Activated effector memory CD4-positive, alpha-beta T cell treated with anti-CD3 and anti-CD28 coated beads, Interleukin-2, amount 50 U/mL, for 16 hours (primary cell): ENCODE measurements at regions not wholly inside any gene's neighbourhood (a gene's known extent, or its start where the extent isn't known, plus 50 kb on each side); places are given as distances from the start of the nearest gene placed in this dataset.

Source experiments
- DNase-seq: peaks from one replicate; pipeline ENCODE4 v3.0.0-alpha.2; 2020

- no peak for DNase-seq
Measured at GRCh38 chr3:27589795-27590194, 105.6 kb upstream of the SLC4A7 start.

GRCh38 chr3:27585429-27585828 lies 101.2 kb upstream of the SLC4A7 start:
- no peak for DNase-seq

GRCh38 chr3:27584874-27585273 lies 100.7 kb upstream of the SLC4A7 start:
- no peak for DNase-seq

- no peak for DNase-seq
Measured at GRCh38 chr3:27581852-27582251, 97.7 kb upstream of the SLC4A7 start.

GRCh38 chr3:27578032-27578431 lies 93.8 kb upstream of the SLC4A7 start:
- no peak for DNase-seq

- DNase-seq, result no peak
Measured at GRCh38 chr3:27577504-27577903, 93.3 kb upstream of the SLC4A7 start.

- DNase-seq, result no peak
Measured at GRCh38 chr3:27576171-27576570, 92.0 kb upstream of the SLC4A7 start.

GRCh38 chr3:27575499-27575898 lies 91.3 kb upstream of the SLC4A7 start:
- no peak for DNase-seq

- DNase-seq, result no peak
Measured at GRCh38 chr3:27574438-27574795, 90.2 kb upstream of the SLC4A7 start.

- DNase-seq, result no peak
Measured at GRCh38 chr3:27573780-27574437, 89.7 kb upstream of the SLC4A7 start.

- DNase-seq, result no peak
Measured at GRCh38 chr3:27573138-27573537, 89.0 kb upstream of the SLC4A7 start.

GRCh38 chr3:27571345-27571744 lies 87.2 kb upstream of the SLC4A7 start:
- no peak for DNase-seq

- no peak for DNase-seq
Measured at GRCh38 chr3:27570421-27571106, 86.4 kb upstream of the SLC4A7 start.

GRCh38 chr3:27568393-27568792 lies 84.2 kb upstream of the SLC4A7 start:
- DNase-seq, result no peak

- no peak for DNase-seq
Measured at GRCh38 chr3:27567251-27567650, 83.1 kb upstream of the SLC4A7 start.

GRCh38 chr3:27565201-27565852 lies 81.1 kb upstream of the SLC4A7 start:
- no peak for DNase-seq

- no peak for DNase-seq
Measured at GRCh38 chr3:27561576-27561975, 77.4 kb upstream of the SLC4A7 start.

- DNase-seq, result no peak
Measured at GRCh38 chr3:27560484-27561056, 76.4 kb upstream of the SLC4A7 start.

- DNase-seq, result no peak
Measured at GRCh38 chr3:27559835-27560234, 75.7 kb upstream of the SLC4A7 start.

GRCh38 chr3:27559381-27559780 lies 75.2 kb upstream of the SLC4A7 start:
- DNase-seq, result no peak

GRCh38 chr3:27557411-27557810 lies 73.2 kb upstream of the SLC4A7 start:
- DNase-seq, result no peak

- DNase-seq, result no peak
Measured at GRCh38 chr3:27556887-27557286, 72.7 kb upstream of the SLC4A7 start.

- DNase-seq, result no peak
Measured at GRCh38 chr3:27554706-27555105, 70.5 kb upstream of the SLC4A7 start.
